SKM-1 (cell line): ENCODE measurements at regions not wholly inside any gene's neighbourhood (a gene's known extent, or its start where the extent isn't known, plus 50 kb on each side); places are given as distances from the start of the nearest gene placed in this dataset.

Experiments
- DNase-seq: peaks from one replicate; lab custom pipeline; 2025; ENCODE audit not compliant: unreplicated experiment; lab: John Stamatoyannopoulos, UW

GRCh38 chr10:61548364-61548763, 95.2 kb upstream of the TMEM26 start:
- no peak for DNase-seq

GRCh38 chr10:61547297-61547696, 94.1 kb upstream of the TMEM26 start:
- DNase-seq: no peak

DNA sequence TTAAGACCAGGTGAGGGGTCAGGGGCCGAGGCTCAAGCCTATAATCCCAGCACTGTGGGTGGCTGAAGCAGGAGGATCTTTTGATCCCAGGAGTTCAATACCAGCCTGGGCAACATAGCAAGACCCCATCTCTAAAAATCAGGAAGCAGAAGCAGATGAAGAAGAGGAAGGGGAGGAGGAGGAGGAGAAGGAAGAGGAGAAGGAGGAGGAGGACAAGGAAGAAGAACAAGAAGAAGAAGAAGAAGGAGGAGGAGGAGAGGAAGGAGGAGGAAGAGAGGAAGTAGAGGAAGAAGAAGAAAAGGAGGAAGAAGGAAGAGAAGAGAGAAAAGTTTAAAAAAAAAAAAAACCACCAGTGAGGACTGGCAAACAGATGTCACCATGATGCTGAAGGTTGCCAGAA, 92.0 kb upstream of the TMEM26 start:
- no peak for DNase-seq

GRCh38 chr10:61543831-61544230, 90.7 kb upstream of the TMEM26 start:
- no peak for DNase-seq

DNA sequence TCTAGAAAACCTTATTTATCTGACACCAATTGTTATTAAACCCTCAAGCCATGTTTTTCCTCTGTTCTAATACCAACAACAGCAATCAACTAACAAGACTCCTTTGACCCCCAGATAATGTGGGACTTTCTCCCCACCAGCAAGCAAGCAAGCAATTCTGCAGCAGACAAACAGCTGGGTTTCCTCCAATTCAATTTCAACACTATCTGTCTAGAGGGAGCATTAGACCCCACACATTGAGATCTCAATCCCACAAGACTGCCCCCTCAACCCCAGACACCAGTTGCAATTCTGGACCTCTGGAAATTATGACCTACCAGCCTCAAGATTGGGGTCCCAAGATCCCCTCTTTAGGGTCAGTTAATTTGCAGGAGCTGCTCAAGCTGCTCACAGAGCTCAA, 89.4 kb upstream of the TMEM26 start:
- DNase-seq: no peak

DNA sequence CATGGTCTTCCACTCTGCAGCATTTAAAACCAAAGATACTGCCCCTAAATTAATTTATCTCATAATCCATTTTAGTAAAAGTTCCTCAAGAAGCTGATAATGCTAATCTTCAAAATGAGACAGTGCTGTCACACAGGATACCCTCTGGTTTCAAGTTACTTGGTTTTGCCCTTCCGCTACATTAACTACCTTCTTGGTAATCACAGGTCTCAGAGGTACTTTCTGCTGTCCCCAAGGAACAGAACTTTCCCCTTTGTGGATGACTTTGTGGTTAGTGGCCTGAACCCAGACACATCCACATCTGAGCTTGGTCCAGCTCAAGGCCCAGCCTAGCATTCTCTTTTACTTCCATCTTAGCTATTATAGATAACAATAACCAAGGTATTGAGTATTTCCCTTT, 88.8 kb upstream of the TMEM26 start:
- no peak for DNase-seq

DNA sequence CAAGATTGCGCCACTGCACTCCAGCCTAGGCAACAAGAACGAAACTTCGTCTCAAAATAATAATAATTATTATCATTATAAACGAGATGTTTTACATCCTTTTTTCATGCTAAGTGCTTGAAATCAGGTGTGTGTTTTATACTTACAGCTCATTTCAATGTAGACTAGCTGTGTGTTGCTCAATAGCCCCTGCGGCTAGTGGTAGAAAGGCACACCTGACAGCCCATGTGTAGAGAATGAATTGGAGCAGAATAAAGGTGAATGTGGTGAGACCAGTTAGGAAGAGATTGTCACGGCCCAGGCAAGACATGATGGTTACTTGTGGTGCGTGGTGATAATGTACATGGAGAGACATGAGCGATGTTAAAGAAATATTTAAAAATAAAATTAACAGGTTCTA, 86.7 kb upstream of the TMEM26 start:
- DNase-seq: no peak

DNA sequence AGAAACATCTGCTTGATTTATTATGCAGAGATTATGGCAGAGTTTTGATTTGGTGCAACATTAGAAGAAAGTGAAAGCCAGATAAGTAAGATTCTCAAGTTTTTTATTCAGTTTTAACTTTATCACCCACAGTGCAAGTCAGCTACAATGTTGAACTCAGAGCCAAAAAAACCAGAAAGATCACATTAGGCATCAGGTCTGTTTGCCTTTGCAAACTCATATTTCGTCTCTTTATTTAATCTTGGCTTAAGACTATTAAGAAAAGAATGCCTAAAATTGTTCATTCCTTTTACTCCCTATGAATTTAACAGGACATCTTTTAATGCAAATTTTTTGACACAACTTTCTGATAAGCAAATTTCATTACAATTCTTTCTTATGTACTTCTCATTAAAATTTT, 76.0 kb upstream of the TMEM26 start:
- no peak for DNase-seq

DNA sequence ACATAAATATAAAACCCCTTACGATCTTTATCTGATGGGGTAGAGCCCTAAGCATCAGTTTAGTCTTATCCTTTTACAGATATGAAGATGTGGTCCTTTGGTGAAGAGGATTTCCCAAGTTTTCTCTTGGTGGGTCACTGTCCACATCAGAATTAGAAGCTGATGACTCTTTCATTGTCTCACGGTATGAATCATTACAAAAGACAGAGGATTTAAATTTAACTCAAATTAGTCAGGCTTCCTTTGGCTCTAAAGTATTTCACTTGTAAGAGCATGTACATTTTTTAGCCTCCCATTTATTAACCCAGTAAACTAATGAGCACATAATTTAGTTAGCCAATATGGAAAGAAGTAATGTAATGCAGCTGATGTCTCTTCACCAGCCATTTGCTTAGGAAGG, 49.9 kb upstream of the TMEM26 start:
- no peak for DNase-seq
